ENCODE measurements at regions not wholly inside any gene's neighbourhood (a gene's known extent, or its start where the extent isn't known, plus 50 kb on each side); places are given as distances from the start of the nearest gene placed in this dataset.

- no peak for TF ChIP-seq POLR2AphosphoS5 (IDR thresholded peaks at IDR 0.05; ENCODE audit: low read depth, low read length)
- no peak for TF ChIP-seq TAF1 (IDR thresholded peaks at IDR 0.05; ENCODE audit: low read depth, low read length)
Observed at GRCh38 chr2:14420851-14421250, 211.7 kb upstream of the LRATD1 start.
